ENCODE measurements at regions not wholly inside any gene's neighbourhood (a gene's known extent, or its start where the extent isn't known, plus 50 kb on each side); places are given as distances from the start of the nearest gene placed in this dataset.

- no peak for DNase-seq (ENCODE audit: low read depth, low spot score)
- no peak overlapping the region for H3K27ac ChIP-seq
These were observed 276.9 kb downstream of the TLE3 start for GRCh38 chr15:69820819-69821218.

DNA sequence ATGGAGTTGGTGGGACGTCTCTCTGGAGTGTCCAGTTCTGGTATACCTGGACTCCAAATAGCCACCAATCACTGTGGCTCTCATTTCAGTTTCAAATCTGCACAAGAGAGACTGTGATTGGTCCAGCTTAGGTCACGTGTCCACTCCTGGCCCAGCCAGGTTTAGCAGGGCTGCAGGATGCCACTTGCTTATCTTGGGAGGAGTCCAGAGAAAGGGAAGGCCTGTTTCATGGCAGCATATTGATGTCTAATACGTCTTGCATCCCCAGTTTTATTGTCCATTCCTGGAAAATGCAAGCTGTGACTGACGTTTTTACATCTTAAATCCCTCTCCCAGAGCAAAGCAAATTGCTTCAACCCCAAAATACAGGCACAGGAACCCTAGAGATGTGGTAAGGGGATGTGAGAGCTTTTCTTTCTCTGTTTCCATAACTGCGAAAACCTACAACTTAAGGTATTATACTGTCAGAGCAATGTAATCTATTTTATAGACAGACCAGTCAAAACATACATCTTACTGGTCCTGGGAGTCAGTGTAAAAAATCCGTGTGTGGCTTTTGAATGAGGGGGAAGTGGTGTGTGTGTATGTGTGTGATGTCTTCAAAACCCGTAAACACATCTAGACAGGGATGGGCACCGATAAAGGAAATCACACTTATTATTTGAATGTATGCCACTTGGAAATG is 274.4 kb downstream of the TLE3 start:
- no peak overlapping the region for H3K27ac ChIP-seq
- DNase-seq (ENCODE audit: low read depth, low spot score) = no peak

DNA sequence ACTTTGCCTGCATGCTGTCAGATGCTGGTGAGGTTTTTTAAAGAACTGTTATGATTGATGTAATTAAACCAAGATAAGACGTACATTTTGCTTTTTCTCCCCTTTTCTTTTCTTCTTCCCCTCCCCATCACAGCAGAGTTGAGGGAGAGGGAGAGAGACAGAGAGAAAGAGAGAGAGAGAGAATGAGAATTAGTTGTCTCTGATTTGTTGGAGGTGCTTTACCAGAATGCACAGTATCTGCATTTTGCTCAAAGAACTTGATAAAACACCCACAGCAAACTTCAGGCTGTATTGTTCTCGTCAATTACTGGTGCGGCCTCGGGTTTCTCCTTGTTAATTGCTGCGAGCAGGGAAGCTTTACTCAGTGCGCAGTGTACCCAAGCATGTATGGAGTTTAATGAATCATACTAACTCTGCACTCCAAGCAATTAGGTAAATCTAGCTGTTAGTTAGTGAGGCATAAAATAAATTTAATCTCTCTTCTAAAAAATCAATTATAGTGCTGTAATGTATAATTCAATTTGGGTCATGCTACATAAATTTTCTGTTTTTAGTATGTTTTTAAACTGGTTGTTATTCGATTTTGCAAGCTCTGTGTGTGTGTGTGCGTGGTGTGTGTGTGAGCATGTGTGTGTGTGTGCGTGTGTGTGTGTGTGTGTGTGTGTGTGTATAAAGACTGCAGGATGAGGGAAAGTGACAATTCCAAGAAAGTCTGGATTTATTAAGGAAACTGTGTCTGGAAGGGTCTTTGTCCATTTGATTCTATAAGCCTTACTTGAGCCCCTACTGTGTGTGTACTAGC is 273.4 kb downstream of the TLE3 start:
- DNase-seq (ENCODE audit: low read depth, low spot score) = no peak
- H3K27ac ChIP-seq = no peak overlapping the region

- no peak for DNase-seq (ENCODE audit: low read depth, low spot score)
- H3K27ac ChIP-seq = no peak overlapping the region
These were observed 272.8 kb downstream of the TLE3 start for GRCh38 chr15:69824877-69825406.

- DNase-seq (ENCODE audit: low read depth, low spot score) = no peak
These were observed 271.5 kb downstream of the TLE3 start for GRCh38 chr15:69825941-69826818.

GRCh38 chr15:69826819-69827175 is 270.9 kb downstream of the TLE3 start:
- no peak overlapping the region for H3K27ac ChIP-seq
- no peak for DNase-seq (ENCODE audit: low read depth, low spot score)

More at GRCh38 chr15:69825941-69826818, 271.5 kb downstream of the TLE3 start:
- H3K27ac ChIP-seq = no peak overlapping the region

- no peak overlapping the region for H3K27ac ChIP-seq
- DNase-seq (ENCODE audit: low read depth, low spot score) = no peak
These were observed 270.0 kb downstream of the TLE3 start for GRCh38 chr15:69827751-69828150.

DNA sequence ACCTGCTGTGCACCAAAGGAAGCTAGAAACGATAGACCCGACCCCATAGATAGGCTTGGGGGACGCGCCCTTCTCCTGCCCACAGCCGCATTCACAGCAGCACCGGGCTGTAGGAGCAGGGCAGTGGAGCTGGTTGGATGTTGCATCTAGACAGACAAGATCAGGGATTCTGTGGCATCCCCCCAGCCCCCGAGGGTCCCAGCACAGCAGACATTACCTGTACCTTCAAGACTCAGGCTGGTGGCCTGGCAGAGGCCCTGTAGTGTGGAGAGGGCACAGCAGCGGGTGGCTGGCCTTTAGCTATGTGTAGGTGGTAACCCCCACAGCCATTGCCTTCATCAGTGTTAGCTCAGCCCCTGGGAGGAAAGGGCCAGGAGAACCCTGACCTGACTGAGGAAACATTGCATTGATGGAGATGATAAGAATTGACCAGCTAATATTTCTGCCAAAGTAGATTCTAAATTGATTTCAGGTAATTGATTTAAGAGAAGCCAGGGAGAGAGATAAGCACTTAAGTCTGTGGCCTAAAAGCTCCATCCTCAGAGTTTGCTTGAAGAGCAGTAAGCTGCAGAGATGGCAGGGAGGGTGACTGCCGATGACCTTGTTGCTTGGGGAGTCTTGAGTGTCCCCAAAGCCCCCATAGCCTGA is 269.4 kb downstream of the TLE3 start:
- no peak overlapping the region for H3K27ac ChIP-seq
- DNase-seq (ENCODE audit: low read depth, low spot score) = no peak

GRCh38 chr15:69829974-69830373 is 267.7 kb downstream of the TLE3 start:
- DNase-seq (ENCODE audit: low read depth, low spot score) = no peak
- H3K27ac ChIP-seq = no peak overlapping the region

GRCh38 chr15:69830430-69830829 is 267.3 kb downstream of the TLE3 start:
- no peak overlapping the region for H3K27ac ChIP-seq
- DNase-seq (ENCODE audit: low read depth, low spot score) = no peak

- DNase-seq (ENCODE audit: low read depth, low spot score) = no peak
- no peak overlapping the region for H3K27ac ChIP-seq
These were observed 266.8 kb downstream of the TLE3 start for GRCh38 chr15:69830876-69831275.

DNA sequence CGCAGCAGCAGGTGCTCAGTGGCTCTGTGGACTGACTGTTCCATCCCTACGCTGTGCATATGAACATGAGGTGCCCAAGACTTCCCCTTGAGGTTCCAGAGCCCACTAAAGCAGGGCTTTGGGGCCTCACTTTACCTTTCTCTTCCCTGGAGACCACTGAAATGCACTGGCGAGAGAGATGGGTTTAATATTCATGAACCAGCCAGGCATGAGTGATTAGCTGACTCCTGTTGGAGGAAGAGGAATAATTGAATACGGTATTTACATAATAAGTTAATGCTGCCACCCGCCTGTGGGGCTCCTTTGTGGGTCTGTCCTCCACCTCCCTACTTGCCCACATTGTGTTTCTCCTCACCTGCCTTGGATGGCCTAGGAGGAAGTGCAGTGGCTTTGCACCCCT is 263.4 kb downstream of the TLE3 start:
- no peak for DNase-seq (ENCODE audit: low read depth, low spot score)
- H3K27ac ChIP-seq = no peak overlapping the region

- H3K27ac ChIP-seq = no peak overlapping the region
- DNase-seq (ENCODE audit: low read depth, low spot score) = no peak
These were observed 263.0 kb downstream of the TLE3 start for GRCh38 chr15:69834761-69835160.

DNA sequence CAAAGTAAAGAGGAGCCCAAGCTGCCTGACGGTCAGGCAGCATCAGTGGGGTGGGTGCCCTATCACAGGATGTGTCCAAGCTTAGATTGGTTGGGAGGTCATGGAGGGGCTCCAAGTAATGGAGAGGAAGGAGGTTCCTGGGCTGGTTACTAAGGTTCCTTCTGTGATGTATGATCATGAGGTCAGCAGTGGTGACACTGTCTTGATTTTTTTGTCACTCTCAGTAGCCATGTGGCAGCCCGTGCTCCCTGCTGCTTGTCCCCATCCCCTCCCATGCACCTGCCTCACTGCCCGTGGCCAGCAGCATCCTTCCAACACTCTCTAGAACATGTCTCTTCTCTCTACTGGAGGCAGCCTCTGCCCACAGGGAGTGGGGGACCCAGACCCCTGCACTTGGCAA is 261.7 kb downstream of the TLE3 start:
- DNase-seq (ENCODE audit: low read depth, low spot score) = no peak
- no peak overlapping the region for H3K27ac ChIP-seq

GRCh38 chr15:69836526-69837230 is 261.0 kb downstream of the TLE3 start:
- DNase-seq (ENCODE audit: low read depth, low spot score) = no peak
- H3K27ac ChIP-seq = no peak overlapping the region

DNA sequence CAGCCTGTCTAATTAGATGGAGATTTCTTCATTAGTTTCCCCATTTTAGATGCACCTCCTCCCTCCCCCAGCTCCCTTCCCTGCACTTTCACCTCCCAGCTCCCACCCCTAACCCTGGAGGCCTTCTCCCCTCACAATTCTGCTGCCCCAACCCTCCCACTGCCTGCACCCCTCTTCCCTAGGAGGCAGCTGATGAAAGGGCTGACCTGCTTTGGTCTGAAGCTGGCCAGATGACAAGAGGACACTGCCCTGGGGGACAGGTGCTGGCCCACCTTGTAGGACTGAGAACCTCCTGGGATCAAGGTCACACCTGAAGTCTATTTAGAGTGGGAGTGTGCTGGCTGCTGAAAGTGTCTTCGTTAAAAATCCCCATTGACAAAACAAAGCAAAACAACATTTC is 259.4 kb downstream of the TLE3 start:
- no peak for DNase-seq (ENCODE audit: low read depth, low spot score)
- no peak overlapping the region for H3K27ac ChIP-seq

GRCh38 chr15:69838994-69839393 is 258.7 kb downstream of the TLE3 start:
- no peak for DNase-seq (ENCODE audit: low read depth, low spot score)
- no peak overlapping the region for H3K27ac ChIP-seq

DNA sequence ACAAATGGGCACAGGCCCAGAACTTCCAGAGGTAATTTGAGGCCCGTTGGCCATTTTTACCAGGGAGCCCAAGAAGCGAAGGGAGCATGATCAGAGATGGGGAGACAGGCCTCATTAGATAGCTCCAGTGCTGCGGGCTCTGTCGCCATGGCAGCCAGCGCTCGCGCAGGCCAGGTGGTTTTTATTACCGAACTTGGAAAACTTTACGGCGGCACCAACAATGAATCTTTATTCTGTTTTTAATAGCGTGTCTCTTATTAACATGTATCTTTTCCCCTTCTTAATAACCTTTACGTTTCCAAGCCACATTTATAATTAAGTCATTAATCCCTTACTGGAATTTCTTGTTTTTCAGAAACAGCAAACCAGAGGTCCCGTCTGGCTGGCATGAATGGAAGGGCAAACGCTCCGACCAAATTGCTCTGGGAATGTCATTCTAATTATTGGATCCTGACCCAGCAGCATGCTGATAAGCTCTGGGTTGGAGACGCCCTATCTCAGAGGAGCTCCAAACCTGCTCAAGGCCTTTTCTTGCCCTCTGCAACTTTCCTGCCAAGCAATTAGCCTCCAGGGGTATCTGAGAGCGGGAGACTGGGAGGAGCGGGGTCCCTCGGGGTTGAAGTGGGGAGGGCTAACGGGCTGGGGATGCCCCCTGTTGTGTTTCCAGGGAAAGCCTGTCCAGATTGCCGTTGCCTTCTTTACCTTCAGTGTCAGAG is 256.4 kb downstream of the TLE3 start:
- H3K27ac ChIP-seq = no peak overlapping the region
- no peak for DNase-seq (ENCODE audit: low read depth, low spot score)

DNA sequence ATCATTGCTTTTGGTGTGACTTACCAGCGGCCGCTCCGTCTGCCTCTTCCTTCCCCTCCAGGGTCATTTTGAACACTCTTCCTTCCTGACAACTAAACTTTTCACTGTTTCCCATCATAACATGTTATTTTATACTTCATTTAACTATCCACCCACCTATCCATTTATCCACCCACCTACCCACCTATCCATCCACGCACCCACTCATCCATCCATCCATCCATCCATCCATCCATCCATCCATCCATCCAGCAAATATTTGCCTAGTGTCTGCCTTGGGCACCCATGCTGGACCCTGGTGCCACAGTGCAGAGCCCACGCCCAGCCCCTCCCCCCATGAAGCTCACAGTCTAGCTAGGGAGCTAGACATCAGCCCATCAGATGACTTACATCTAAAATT is 254.9 kb downstream of the TLE3 start:
- H3K27ac ChIP-seq = no peak overlapping the region
- no peak for DNase-seq (ENCODE audit: low read depth, low spot score)

Measured in epithelial cell of prostate (primary cell).